Erythroblast (primary cell): ENCODE measurements at regions not wholly inside any gene's neighbourhood (a gene's known extent, or its start where the extent isn't known, plus 50 kb on each side); places are given as distances from the start of the nearest gene placed in this dataset.
"Not testable (repeated sequence)": the region's sequence is repeated elsewhere in the genome, so short reads cannot be mapped to it uniquely, and the experiment has no call there.

Source experiments
- GATA1 ChIP-seq: IDR thresholded peaks from 2 replicates; pipeline ENCODE4 v1.6.1; 2011; ENCODE audit warnings: low read depth, mild to moderate bottlenecking, control low read depth, low read length, moderate library complexity
- POLR2A ChIP-seq: IDR thresholded peaks from 2 replicates; pipeline ENCODE4 v1.6.1; 2011; ENCODE audit warnings: mild to moderate bottlenecking, low read length

DNA sequence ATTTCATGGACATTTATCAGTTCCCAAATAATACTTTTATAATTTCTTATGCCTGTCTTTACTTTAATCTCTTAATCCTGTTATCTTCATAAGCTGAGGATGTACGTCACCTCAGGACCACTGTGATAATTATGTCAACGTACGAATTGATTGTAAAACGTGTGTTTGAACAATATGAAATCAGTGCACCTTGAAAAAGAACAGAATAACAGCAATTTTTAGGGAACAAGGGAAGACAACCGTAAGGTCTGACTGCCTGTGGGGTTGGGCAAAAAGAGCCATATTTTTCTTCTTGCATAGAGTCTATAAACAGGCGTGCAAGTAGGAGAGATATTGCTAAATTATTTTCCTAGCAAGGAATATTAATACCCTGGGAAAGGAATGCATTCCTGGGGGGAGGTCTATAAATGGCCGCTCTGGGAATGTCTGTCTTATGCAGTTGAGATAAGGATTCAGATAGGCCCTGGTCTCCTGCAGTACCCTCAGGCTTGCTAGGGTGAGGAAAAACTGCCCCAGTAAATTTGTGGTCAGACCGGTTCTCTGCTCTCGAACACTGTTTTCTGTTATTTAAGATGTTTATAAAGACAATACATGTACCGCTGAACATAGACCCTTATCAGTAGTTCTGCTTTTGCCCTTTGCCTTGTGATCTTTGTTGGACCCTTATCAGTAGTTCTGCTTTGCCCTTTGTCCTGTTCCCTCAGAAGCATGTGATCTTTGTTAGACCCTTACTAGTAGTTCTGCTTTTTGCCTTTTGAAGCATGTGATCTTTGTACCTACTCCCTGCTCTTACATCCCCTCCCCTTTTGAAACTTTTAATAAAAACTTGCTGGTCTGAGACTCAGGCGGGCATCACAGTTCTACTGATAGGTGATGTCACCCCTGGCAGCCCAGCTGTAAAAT lies 83.4 kb upstream of the SERBP1 start:
- not testable (repeated sequence) for TF ChIP-seq POLR2A, GATA1
